Pancreas (tissue), 10 donors: ENCODE measurements at regions not wholly inside any gene's neighbourhood (a gene's known extent, or its start where the extent isn't known, plus 50 kb on each side); places are given as distances from the start of the nearest gene placed in this dataset.

Source experiments
- ATAC-seq, 4 donors: fragments of 200-7000 bp; cut with Tn5 transposase; one replicate each; pipeline versions ENCODE4 v1.8.0 to v1.9.1; 2020; ENCODE audit warnings: mild to moderate bottlenecking in 4 of 4, moderate library complexity in 4 of 4
- DNase-seq, 6 donors: peaks; one replicate each; pipeline ENCODE4 v3.0.0-alpha.2; 2020
- FAIRE-seq: peaks from 2 replicates; lab custom pipeline; 2012; peaks lifted over from hg19 to GRCh38; lab: Jason Lieb, UNC
- H3K27ac ChIP-seq, 4 donors: fragments of 200-600 bp; sonication (generic); 1 replicate in 3 of 4; 2 replicates in 1 of 4; pipeline versions ENCODE4 v1.5.0 to v1.8.0; 2020
- H3K27me3 ChIP-seq, 4 donors: fragments of 200-600 bp; one replicate each; pipeline ENCODE4 v1.8.0; 2021
- H3K36me3 ChIP-seq, 3 donors: fragments of 200-600 bp; sonication (generic) in 1 of 3; one replicate each; pipeline versions ENCODE4 v1.5.0 to v1.8.0; 2020 to 2021
- H3K4me1 ChIP-seq, 3 donors: fragments of 200-600 bp; one replicate each; pipeline ENCODE4 v1.8.0; 2021
- H3K4me3 ChIP-seq, 4 donors: fragments of 200-600 bp; sonication (generic) in 2 of 4; one replicate each; pipeline versions ENCODE4 v1.5.0 to v1.8.0; 2020 to 2021
- H3K9me3 ChIP-seq, 4 donors: fragments of 200-600 bp; one replicate each; pipeline ENCODE4 v1.8.0; 2021
- WGBS, 2 donors: extraction: QIAGEN DNeasy Blood & Tissue Kit; methylation state at CpG; one replicate each; pipeline ENCODE4 v1.1.7; 2013; 5-methylcytosine and 5-hydroxymethylcytosine counted together
- intact Hi-C, 3 donors: fragments of 100-400 bp; cut with DNase I; formaldehyde crosslinking; loops; one replicate each; pipeline versions ENCODE4 v1.11.1 to v1.14.2; 2022
- TF ChIP-seq, protein P1 (sequence below), 4 donors: fragments of 200-600 bp; sonication (generic) in 3 of 4; IDR thresholded peaks; one replicate each; pipeline versions ENCODE4 v1.5.0 to v1.8.0; 2021; ENCODE audit warnings: antibody characterized with exemption in 4 of 4
- donor health status: healthy with polysubstance abuse.
- donor health status: DM: no; HTN: no; CAD: no; lungs with moderate emphysema.
- donor health status: DM: no; HTN: no; CAD: no.
- donor health status: control.
- donor health status: control.
- donor health status: Bipolar disorder and iron deficiency.
- donor health status: DM: yes; HTN: yes; CAD: no.
- donor health status: DM: no; HTN: no; CAD: no.
- donor health status: DM: no; HTN: no; CAD: no.
- donor health status: DM: yes; HTN: yes; CAD: no.

GRCh38 chr2:187233811-187234210 is 214.2 kb downstream of the CALCRL start:
- no peak overlapping the region for H3K4me3 ChIP-seq
- H3K4me1 ChIP-seq: no peaks in the 10 kb centered on the region
- H3K27ac ChIP-seq: no peak overlapping the region
- no peak for FAIRE-seq
- no peak for DNase-seq
- intact Hi-C loops: no loop called here
- TF ChIP-seq, protein P1, sequence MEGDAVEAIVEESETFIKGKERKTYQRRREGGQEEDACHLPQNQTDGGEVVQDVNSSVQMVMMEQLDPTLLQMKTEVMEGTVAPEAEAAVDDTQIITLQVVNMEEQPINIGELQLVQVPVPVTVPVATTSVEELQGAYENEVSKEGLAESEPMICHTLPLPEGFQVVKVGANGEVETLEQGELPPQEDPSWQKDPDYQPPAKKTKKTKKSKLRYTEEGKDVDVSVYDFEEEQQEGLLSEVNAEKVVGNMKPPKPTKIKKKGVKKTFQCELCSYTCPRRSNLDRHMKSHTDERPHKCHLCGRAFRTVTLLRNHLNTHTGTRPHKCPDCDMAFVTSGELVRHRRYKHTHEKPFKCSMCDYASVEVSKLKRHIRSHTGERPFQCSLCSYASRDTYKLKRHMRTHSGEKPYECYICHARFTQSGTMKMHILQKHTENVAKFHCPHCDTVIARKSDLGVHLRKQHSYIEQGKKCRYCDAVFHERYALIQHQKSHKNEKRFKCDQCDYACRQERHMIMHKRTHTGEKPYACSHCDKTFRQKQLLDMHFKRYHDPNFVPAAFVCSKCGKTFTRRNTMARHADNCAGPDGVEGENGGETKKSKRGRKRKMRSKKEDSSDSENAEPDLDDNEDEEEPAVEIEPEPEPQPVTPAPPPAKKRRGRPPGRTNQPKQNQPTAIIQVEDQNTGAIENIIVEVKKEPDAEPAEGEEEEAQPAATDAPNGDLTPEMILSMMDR (IDR thresholded peaks at IDR 0.05): no peak
- H3K9me3 ChIP-seq: no peaks in the 10 kb centered on the region
- H3K27me3 ChIP-seq: no peaks in the 10 kb centered on the region
- no peak for ATAC-seq
- H3K36me3 ChIP-seq: no peaks in the 10 kb centered on the region
- 74 to 86% methylated on average over 2 of the region's 2 CpGs for WGBS, 2 donors

GRCh38 chr2:187232749-187233148 is 215.3 kb downstream of the CALCRL start:
- Histone ChIP-seq H3K9me3 (no peaks in the 10 kb centered on the region), H3K27ac (no peak overlapping the region), H3K36me3 (no peaks in the 10 kb centered on the region), H3K27me3 (no peaks in the 10 kb centered on the region), H3K4me1 (no peaks in the 10 kb centered on the region), H3K4me3 (no peak overlapping the region)
- no peak for ATAC-seq
- no peak for DNase-seq
- TF ChIP-seq, protein P1 (IDR thresholded peaks at IDR 0.05): no peak
- 63 to 94% methylated on average over 1 of the region's 1 CpG for WGBS, 2 donors
- intact Hi-C loops: no loop called here
- no peak for FAIRE-seq

GRCh38 chr2:187230088-187230487 is 218.0 kb downstream of the CALCRL start:
- no peak for ATAC-seq
- H3K9me3 ChIP-seq: no peaks in the 10 kb centered on the region
- 65 to 80% methylated on average over 3 of the region's 3 CpGs for WGBS, 2 donors
- no peaks in the 10 kb centered on the region for H3K36me3 ChIP-seq
- intact Hi-C loops: no loop called here
- no peak for FAIRE-seq
- H3K4me1 ChIP-seq: no peaks in the 10 kb centered on the region
- no peak overlapping the region for H3K4me3 ChIP-seq
- DNase-seq: no peak
- H3K27ac ChIP-seq: no peak overlapping the region
- H3K27me3 ChIP-seq: no peaks in the 10 kb centered on the region
- TF ChIP-seq, protein P1 (IDR thresholded peaks at IDR 0.05): no peak

- intact Hi-C loops: no loop called here
- no peak for FAIRE-seq
- ATAC-seq: no peak
Measured at GRCh38 chr2:187228986-187229385, 219.1 kb downstream of the CALCRL start.

DNA sequence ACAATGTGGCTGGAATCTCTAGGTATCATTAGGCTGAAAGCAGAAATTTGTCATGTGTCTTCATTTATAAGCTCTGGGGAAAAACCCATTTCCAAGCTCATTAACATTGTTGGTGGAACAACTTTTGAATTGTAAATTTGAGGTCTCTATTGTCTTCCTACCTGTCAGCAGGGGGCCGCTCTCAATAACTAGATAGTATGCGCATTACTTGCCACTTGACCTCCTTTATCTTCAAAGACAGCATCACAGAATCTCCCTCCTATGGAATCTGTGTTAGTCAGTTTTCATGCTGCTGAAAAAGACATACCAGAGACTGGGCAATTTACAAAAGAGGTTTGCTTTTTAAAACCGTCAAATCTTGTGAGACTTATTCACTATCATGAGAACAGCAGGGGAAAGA is 223.1 kb downstream of the CALCRL start:
- no peaks in the 10 kb centered on the region for H3K36me3 ChIP-seq
- no peaks in the 10 kb centered on the region for H3K4me1 ChIP-seq
- 63 to 67% methylated on average over 3 of the region's 3 CpGs for WGBS, 2 donors
- intact Hi-C loops: no loop called here
- FAIRE-seq (no peak), DNase-seq (no peak), ATAC-seq (no peak)
- H3K9me3 ChIP-seq: no peaks in the 10 kb centered on the region
- TF ChIP-seq, protein P1 (IDR thresholded peaks at IDR 0.05): no peak
- H3K27ac ChIP-seq: no peak overlapping the region
- H3K4me3 ChIP-seq: no peak overlapping the region
- H3K27me3 ChIP-seq: no peaks in the 10 kb centered on the region

More at GRCh38 chr2:187228986-187229385, 219.1 kb downstream of the CALCRL start:
- TF ChIP-seq, protein P1 (IDR thresholded peaks at IDR 0.05): no peak
- no peak for DNase-seq
- H3K9me3 ChIP-seq: no peaks in the 10 kb centered on the region
- no peak overlapping the region for H3K4me3 ChIP-seq
- no peaks in the 10 kb centered on the region for H3K36me3 ChIP-seq
- WGBS, 2 donors: 40 to 54% methylated on average over 1 of the region's 1 CpG
- H3K27ac ChIP-seq: no peak overlapping the region
- H3K27me3 ChIP-seq: no peaks in the 10 kb centered on the region
- no peaks in the 10 kb centered on the region for H3K4me1 ChIP-seq
